Stomach (tissue), 4 donors: ENCODE measurements at regions not wholly inside any gene's neighbourhood (a gene's known extent, or its start where the extent isn't known, plus 50 kb on each side); places are given as distances from the start of the nearest gene placed in this dataset.

Experiments used
- CTCF ChIP-seq, 7 experiments: fragments of 450-650 bp in 4 of 7; fragments of 200-600 bp in 3 of 7; sonication (generic) in 3 of 7; IDR thresholded peaks; one replicate each; pipeline ENCODE4 v1.5.1; 2016 to 2019; ENCODE audit warnings: antibody characterized with exemption in 7 of 7, control low read depth in 2 of 7, mild to moderate bottlenecking in 1 of 7
- EP300 ChIP-seq: sonication (generic); formaldehyde crosslinking; IDR thresholded peaks from one replicate; pipeline ENCODE4 v1.6.1; 2017; ENCODE audit warnings: antibody characterized with exemption
- POLR2A ChIP-seq, 4 donors: fragments of 450-650 bp; IDR thresholded peaks; one replicate each; pipeline ENCODE4 v1.6.1; 2016; ENCODE audit warnings: antibody characterized with exemption in 4 of 4, control low read depth in 2 of 4, mild to moderate bottlenecking in 1 of 4, moderate library complexity in 1 of 4
- POLR2AphosphoS5 ChIP-seq, 3 donors: sonication (generic); formaldehyde crosslinking; IDR thresholded peaks; one replicate each; pipeline ENCODE4 v1.6.1; 2016; ENCODE audit warnings: antibody characterized with exemption in 3 of 3

- TF ChIP-seq CTCF (IDR thresholded peaks at IDR 0.05) (no peak), EP300 (no peak), POLR2AphosphoS5 (IDR thresholded peaks at IDR 0.05) (no peak), POLR2A (IDR thresholded peaks at IDR 0.05) (no peak)
Measured at GRCh38 chr2:51237626-51238271, 205.8 kb upstream of the NRXN1 start.
